Epithelial cell of proximal tubule (primary cell): ENCODE measurements at regions not wholly inside any gene's neighbourhood (a gene's known extent, or its start where the extent isn't known, plus 50 kb on each side); places are given as distances from the start of the nearest gene placed in this dataset.

Experiments
- DNase-seq: peaks from one replicate; pipeline ENCODE4 v3.0.0-alpha.2; 2011; ENCODE audit warnings: low read depth
- H3K4me3 ChIP-seq: 2 replicates; pipeline ENCODE4 v1.5.1; 2011; ENCODE audit warnings: low read depth, mild to moderate bottlenecking, low read length
- CTCF ChIP-seq: conservative IDR thresholded peaks from 2 replicates; pipeline ENCODE4 v1.5.1; 2012; ENCODE audit warnings: low read depth, mild to moderate bottlenecking, low read length

- TF ChIP-seq CTCF = no peak
- DNase-seq = no peak
- no peak overlapping the region for H3K4me3 ChIP-seq
Observed at GRCh38 chr15:95840004-95840403, 490.5 kb upstream of the NR2F2 start.

DNA sequence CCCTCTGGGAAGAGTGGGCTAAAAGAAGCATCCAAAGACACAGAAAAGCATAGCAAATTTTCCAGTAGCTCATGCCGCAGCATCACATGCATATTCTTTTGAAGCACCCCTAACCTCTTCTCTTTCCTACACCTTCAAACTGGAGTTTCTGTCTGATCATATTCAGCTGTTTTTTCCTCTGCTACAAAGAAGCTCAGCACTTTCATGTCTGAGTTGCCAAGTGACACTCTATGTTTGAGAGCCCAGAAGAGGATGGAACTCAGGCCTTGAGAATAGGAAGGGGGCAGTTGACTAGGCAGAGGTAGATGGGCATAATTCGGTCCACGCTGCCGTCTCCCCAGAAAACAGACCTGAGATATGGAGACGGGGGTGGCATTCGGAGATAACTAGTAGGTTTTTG, 489.6 kb upstream of the NR2F2 start:
- TF ChIP-seq CTCF = no peak
- H3K4me3 ChIP-seq = no peak overlapping the region
- no peak for DNase-seq

- DNase-seq = no peak
Observed at GRCh38 chr15:95842576-95842975, 487.9 kb upstream of the NR2F2 start.

DNA sequence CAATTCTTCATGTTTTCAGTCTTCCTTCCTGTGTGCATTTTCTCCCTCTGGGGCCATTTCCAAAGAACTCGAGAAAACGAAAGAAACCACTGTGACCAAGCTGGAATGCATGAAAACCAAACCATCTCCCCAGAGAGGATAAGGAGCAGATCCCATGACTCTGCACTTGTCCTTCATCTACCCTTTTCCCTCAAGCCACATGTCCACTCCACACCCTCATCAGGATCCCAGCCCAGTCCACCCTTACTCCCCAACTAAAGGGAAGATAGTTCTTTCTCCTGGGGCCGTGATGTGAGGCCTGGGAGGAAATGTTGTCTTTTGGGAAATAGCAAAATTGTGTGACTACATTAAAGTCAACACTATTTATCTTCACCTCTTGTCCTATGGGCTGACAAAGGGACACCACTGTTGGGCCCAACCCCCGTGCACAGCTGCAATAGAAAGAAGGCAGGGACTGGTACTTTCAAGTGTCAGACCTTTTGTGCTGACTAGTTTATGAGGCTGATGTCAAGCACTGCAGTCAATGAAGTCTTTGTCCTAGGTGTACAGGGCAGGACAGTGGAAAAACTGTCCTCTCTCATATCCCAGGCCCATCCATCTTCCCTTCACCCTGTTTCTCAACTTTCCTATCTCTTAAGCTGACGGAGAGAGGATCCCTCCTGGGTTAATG, 487.1 kb upstream of the NR2F2 start:
- H3K4me3 ChIP-seq = no peak overlapping the region
- no peak for TF ChIP-seq CTCF
- no peak for DNase-seq

More at GRCh38 chr15:95842576-95842975, 487.9 kb upstream of the NR2F2 start:
- no peak for TF ChIP-seq CTCF
- no peak overlapping the region for H3K4me3 ChIP-seq

GRCh38 chr15:95845862-95846515, 484.5 kb upstream of the NR2F2 start:
- no peak for DNase-seq
- TF ChIP-seq CTCF = no peak
- no peak overlapping the region for H3K4me3 ChIP-seq

DNA sequence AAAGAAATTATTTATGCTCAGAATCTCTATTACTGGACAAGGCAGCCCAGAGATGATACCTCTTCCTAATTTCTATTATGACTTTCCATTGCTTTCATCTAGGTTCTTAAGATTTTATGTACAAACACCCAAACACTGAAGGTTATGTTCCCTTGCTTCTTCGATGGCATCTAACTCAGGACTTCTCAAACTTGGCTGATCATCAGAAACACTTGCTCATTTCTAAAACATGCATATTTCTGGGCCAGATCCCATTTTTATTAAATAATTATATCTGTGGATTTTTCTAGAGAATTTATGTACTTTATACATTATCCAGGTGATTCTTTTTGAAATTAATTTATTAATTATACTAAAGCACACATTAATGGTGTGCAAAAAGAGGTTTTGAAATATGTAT, 482.4 kb upstream of the NR2F2 start:
- no peak for TF ChIP-seq CTCF
- DNase-seq = no peak
- no peak overlapping the region for H3K4me3 ChIP-seq

DNA sequence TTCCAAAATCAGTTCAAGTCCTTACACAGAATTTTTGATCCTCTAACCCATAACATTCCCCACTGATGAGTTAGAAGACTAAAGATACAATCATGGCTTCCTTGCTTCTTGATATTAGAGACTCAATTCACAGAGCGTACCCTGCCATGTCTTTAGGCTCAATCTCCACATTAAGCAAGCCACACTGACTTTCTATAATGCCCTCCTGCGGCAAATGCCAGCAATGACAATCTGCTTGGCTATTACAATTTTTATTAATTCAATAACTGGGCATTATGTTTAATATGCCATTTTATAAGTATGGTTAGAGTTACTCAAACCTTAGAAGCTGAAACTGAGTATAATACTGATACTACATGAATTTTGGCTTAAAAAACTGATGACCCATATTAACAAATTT, 479.7 kb upstream of the NR2F2 start:
- no peak for TF ChIP-seq CTCF
- H3K4me3 ChIP-seq = no peak overlapping the region
- no peak for DNase-seq
